ENCODE measurements at regions not wholly inside any gene's neighbourhood (a gene's known extent, or its start where the extent isn't known, plus 50 kb on each side); places are given as distances from the start of the nearest gene placed in this dataset.

GRCh38 chr1:4324525-4324924 is 329.9 kb upstream of the AJAP1 start:
- no peak for TF ChIP-seq CTCF (IDR thresholded peaks at IDR 0.05)
- TF ChIP-seq POLR2A (IDR thresholded peaks at IDR 0.05) = no peak
